GM19099 (cell line): ENCODE measurements at regions not wholly inside any gene's neighbourhood (a gene's known extent, or its start where the extent isn't known, plus 50 kb on each side); places are given as distances from the start of the nearest gene placed in this dataset.

ENCODE experiments used
- POLR2A ChIP-seq: IDR thresholded peaks from 3 replicates; pipeline ENCODE4 v1.6.1; 2011; ENCODE audit warnings: low read depth; ENCODE audit not compliant: insufficient read length; ENCODE audit errors: extremely low read depth

DNA sequence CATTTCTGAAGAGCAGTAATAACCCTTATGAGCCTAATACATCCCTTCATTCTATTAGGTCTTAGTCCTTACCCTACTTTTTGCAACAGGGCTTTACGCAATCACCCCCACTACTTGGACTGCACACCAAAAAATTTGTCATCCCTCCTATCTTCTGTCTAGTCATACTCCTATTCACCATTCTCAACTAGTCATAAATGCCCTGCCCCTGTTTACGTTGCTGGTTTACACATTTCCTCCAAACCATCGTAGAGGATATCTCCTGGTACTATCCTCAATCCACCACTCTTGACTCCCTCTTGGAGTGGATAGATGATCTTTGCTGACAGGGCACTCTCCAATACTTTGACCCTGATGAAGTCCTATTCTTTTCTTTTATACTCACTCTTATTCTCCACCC, 98.2 kb upstream of the CCNG1 start:
- no peak for TF ChIP-seq POLR2A

GRCh38 chr5:163342306-163342705, 95.1 kb upstream of the CCNG1 start:
- TF ChIP-seq POLR2A, result no peak

- TF ChIP-seq POLR2A, result no peak
These were observed 92.2 kb upstream of the CCNG1 start for GRCh38 chr5:163345216-163345615.

- TF ChIP-seq POLR2A, result no peak
These were observed 89.7 kb upstream of the CCNG1 start for GRCh38 chr5:163347671-163348070.

- no peak for TF ChIP-seq POLR2A
These were observed 87.3 kb upstream of the CCNG1 start for GRCh38 chr5:163350083-163350482.

DNA sequence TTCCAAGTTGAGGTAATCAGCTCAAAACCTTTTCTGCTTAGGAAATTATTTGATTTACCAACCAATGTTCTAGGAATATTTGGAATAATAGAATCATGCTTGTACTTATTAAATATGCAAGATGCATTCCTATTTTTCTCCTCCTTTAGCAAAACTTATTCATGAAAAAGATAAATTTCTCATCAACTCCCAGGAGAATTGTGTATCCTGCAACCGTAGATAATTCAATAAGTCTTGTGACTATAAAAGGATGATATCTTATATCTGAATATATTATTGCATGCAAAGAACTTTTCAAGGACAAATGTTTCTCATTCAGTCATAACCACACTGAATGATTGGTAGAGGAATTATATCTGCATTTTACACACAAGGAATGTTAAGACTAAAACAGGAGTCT, 84.9 kb upstream of the CCNG1 start:
- TF ChIP-seq POLR2A, result no peak

GRCh38 chr5:163357636-163358035, 79.8 kb upstream of the CCNG1 start:
- no peak for TF ChIP-seq POLR2A

- TF ChIP-seq POLR2A, result no peak
These were observed 76.7 kb upstream of the CCNG1 start for GRCh38 chr5:163360656-163361055.

- no peak for TF ChIP-seq POLR2A
These were observed 75.9 kb upstream of the CCNG1 start for GRCh38 chr5:163361450-163361849.

- no peak for TF ChIP-seq POLR2A
These were observed 74.5 kb upstream of the CCNG1 start for GRCh38 chr5:163362840-163363371.

- TF ChIP-seq POLR2A, result no peak
These were observed 74.0 kb upstream of the CCNG1 start for GRCh38 chr5:163363389-163363788.

DNA sequence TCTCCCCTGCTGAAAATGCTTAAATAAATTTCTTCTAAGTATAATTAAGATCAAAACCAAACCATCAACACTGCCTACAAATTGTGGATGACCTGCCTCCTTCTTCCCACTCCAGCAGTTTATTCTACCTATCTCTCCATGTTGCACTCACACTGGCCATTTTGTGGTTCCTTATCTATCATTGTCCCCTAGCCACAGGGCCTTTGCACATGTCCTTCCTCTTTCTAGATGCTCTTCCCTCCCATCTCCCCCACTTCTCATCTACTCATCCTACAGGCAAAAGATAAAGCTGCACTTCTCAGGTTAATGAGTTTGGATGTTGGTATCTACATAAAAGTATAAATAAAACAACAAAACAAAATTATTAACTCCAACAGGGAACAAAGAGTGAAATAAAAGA, 70.6 kb upstream of the CCNG1 start:
- TF ChIP-seq POLR2A, result no peak

GRCh38 chr5:163369776-163370385, 67.5 kb upstream of the CCNG1 start:
- no peak for TF ChIP-seq POLR2A

DNA sequence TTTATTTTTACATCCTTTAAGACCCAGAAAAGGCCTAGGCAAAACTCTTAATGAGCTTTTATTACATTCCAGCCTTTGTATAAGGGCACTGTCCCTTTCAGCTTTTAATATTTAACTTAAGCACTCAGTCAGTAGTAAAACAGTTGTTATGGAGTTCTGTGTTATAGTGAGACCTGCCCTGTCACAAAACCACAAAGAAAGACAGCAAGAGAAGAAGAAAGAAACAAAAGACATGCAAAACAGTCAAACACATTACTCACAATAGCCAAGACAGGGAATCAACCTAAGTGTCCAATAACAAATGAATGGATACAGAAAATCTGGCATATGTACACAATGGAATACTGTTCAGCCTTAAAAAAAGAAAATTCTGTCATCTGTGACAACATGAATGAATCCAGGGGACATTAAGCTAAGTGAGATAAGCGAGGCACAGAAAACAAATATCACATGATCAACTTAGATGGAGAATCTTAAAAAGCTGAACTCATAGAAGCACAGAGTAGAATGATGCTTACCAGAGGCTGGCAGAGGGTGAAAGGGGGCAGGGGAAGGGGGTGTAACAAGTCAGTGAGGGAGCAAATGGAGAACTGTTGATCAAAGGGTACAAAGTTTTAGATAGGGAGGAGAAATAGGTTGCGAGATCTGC, 63.8 kb upstream of the CCNG1 start:
- no peak for TF ChIP-seq POLR2A

DNA sequence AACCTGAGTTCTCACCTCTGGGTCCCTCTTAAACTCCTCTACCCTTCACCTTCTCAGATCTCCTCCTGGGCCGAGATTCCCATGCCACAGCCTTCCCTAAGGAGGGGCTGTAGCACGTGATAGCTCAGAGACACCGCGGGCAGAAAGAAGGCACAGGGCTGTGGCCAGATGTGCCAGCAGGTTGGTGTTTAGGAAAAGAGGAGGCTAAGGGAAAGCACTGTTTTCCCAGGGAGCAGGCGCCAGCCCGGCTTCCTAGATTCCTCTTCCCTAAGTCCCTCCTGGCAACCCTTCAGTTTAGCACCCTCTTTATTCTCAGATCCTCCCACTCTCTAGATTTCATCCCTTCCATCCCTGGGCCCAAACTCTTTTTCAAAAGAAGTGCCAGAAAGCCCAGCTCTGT, 59.4 kb upstream of the CCNG1 start:
- no peak for TF ChIP-seq POLR2A

DNA sequence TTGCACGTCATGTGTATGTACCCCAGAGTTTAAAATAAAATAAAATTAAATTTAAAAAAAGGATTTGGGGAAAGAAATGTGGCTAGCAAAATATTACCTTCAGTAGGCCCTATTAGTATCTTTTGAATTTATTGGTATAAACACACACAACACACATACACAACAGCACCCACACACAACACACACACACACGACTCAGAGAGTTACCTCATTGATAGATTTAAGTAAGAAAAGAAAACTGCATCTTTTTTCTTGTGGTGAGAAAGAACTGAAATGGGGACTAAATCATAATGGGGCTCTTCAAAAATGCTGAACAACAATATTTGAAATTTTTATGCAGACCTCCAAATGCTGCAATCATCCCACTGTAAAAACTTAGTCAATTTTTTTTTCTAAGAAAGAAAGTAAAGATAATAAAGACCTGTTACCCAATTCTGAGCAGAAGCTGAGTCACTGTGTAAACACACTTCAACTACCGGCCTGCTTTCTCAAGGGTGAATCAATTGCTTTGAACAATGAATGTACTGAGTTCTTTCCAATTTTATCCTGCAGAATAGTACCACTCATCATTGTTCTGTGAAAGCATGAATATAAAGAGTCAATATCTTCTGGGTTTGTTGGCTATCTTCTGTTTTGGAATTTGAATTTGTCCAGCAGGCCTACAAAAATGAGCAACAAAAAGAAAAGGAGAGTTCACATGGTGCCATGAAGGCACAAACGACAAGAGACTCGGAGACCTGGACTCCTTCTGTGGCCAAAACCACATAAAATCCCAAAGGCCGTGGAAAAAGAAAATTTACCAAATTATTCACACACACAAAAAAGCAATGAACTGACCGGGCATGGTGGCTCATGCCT, 57.9 kb upstream of the CCNG1 start:
- TF ChIP-seq POLR2A, result no peak
